Caco-2 (cell line): ENCODE measurements at regions not wholly inside any gene's neighbourhood (a gene's known extent, or its start where the extent isn't known, plus 50 kb on each side); places are given as distances from the start of the nearest gene placed in this dataset.

Experiments
- BruUV-seq: library from RNA; stranded (reverse); fragments of 400-500 nt; replicated peaks from 2 replicates; lab custom pipeline; 2021; lab: Mats Ljungman, UMichigan
- CTCF ChIA-PET: fragments of 300-600 bp; sonication (Branson Sonifier 250); formaldehyde crosslinking; loops from one replicate; lab custom pipeline; 2022; ENCODE audit warnings: antibody characterized with exemption; lab: Charles Lee
- POLR2A ChIA-PET: fragments of 300-600 bp; sonication (Branson Sonifier 250); formaldehyde crosslinking; loops from one replicate; lab custom pipeline; 2022; ENCODE audit warnings: antibody characterized with exemption; lab: Charles Lee
- DNase-seq, 2 experiments: peaks; one replicate each; pipeline versions ENCODE4 v3.0.0 to v3.0.0-alpha.2; 2020 to 2022
- H3K27me3 ChIP-seq: replicated peaks from 2 replicates; pipeline ENCODE4 v1.6.0; 2011; ENCODE audit warnings: low read length; ENCODE audit not compliant: control insufficient read depth, insufficient read depth
- H3K36me3 ChIP-seq: 2 replicates; pipeline ENCODE4 v1.5.1; 2011; ENCODE audit warnings: low read length; ENCODE audit not compliant: control insufficient read depth, insufficient read depth
- H3K4me1 ChIP-seq: fragments of 250-450 bp; sonication (Bioruptor Pico); 2 replicates; pipeline ENCODE4 v1.5.1; 2020; ENCODE audit warnings: mild to moderate bottlenecking
- H3K4me3 ChIP-seq: 2 replicates; pipeline ENCODE4 v1.5.1; 2011; ENCODE audit warnings: low read depth, mild to moderate bottlenecking, control low read depth, low read length
- H3K9me3 ChIP-seq: fragments of 250-450 bp; sonication (Bioruptor Pico); 2 replicates; pipeline ENCODE4 v1.5.1; 2020; ENCODE audit warnings: mild to moderate bottlenecking, moderate library complexity
- H3K27ac Mint-ChIP-seq: one replicate; pipeline ENCODE4 v1.8.0; 2022; ENCODE audit warnings: mixed read lengths; ENCODE audit not compliant: unreplicated experiment
- H3K27me3 Mint-ChIP-seq: one replicate; pipeline ENCODE4 v1.8.0; 2022; ENCODE audit warnings: mixed read lengths; ENCODE audit not compliant: insufficient read depth, unreplicated experiment
- H3K36me3 Mint-ChIP-seq: one replicate; pipeline ENCODE4 v1.8.0; 2022; ENCODE audit warnings: mild to moderate bottlenecking, mixed read lengths; ENCODE audit not compliant: insufficient read depth, unreplicated experiment
- H3K4me1 Mint-ChIP-seq: one replicate; pipeline ENCODE4 v1.8.0; 2022; ENCODE audit warnings: low read depth, mixed read lengths; ENCODE audit not compliant: unreplicated experiment
- H3K4me3 Mint-ChIP-seq: one replicate; pipeline ENCODE4 v1.8.0; 2022; ENCODE audit warnings: mild to moderate bottlenecking, moderate library complexity, mixed read lengths; ENCODE audit not compliant: unreplicated experiment
- H3K9me3 Mint-ChIP-seq: one replicate; pipeline ENCODE4 v1.8.0; 2022; ENCODE audit warnings: mixed read lengths; ENCODE audit not compliant: unreplicated experiment
- CTCF ChIP-seq, 2 experiments: fragments of 200-600 bp in 1 of 2; IDR thresholded peaks; 1 replicate in 1 of 2; 2 replicates in 1 of 2; pipeline versions ENCODE4 v1.5.1 to v1.8.0; 2011 to 2022; ENCODE audit warnings: antibody characterized with exemption in 1 of 2, control low read depth in 1 of 2, inconsistent platforms in 1 of 2, low read depth in 1 of 2, low read length in 1 of 2, mild to moderate bottlenecking in 1 of 2, moderate library complexity in 1 of 2; ENCODE audit not compliant: insufficient read depth in 1 of 2, severe bottlenecking in 1 of 2, unreplicated experiment in 1 of 2
- intact Hi-C: fragments of 100-400 bp; cut with micrococcal nuclease; formaldehyde crosslinking; loops from one replicate; pipeline ENCODE4 v1.10.0; 2022; ENCODE audit not compliant: unreplicated experiment

- Histone ChIP-seq H3K9me3 (no peaks in the 10 kb centered on the region), H3K27me3 (no peaks in the 10 kb centered on the region), H3K4me1 (no peaks in the 10 kb centered on the region), H3K4me3 (peak overlapping the region; percentile 72), H3K36me3 (no peaks in the 10 kb centered on the region)
- Mint-ChIP-seq H3K27ac (peak overlapping the region; percentile 48), H3K4me3 (peak overlapping the region; percentile 77), H3K9me3 (no peaks in the 10 kb centered on the region), H3K4me1 (no peaks in the 10 kb centered on the region), H3K36me3 (no peaks in the 10 kb centered on the region), H3K27me3 (no peaks in the 10 kb centered on the region)
- TF ChIP-seq CTCF (IDR thresholded peaks at IDR 0.05; ENCODE audit: insufficient read depth in 1 of 2, low read depth in 1 of 2, low read length in 1 of 2, severe bottlenecking in 1 of 2, unreplicated experiment in 1 of 2) = no peak
- ChIA-PET POLR2A (no interaction called here), CTCF (interaction anchor here (0.6 kb wide), 1 partner anchor 1596 kb away, joined by 5 read pairs; no protein-coding TSS in a partner anchor)
- DNase-seq = peak; percentile 62 to 74
- intact Hi-C loops = loop anchor here (1.0 to 5.0 kb wide), 2 partner anchors 34 to 50 kb away; no protein-coding TSS in a partner anchor
- no TSS peak for BruUV-seq
Observed at GRCh38 chr18:34976899-34977837, 64.0 kb upstream of the MAPRE2 start.

- DNase-seq = peak; percentile 43 to 44
- Histone ChIP-seq H3K9me3 (no peaks in the 10 kb centered on the region), H3K4me3 (peak overlapping the region; percentile 72), H3K4me1 (no peaks in the 10 kb centered on the region), H3K27me3 (no peaks in the 10 kb centered on the region), H3K36me3 (no peaks in the 10 kb centered on the region)
- ChIA-PET CTCF (no interaction called here), POLR2A (no interaction called here)
- no TSS peak for BruUV-seq
- peak overlapping the region; percentile 77 for H3K4me3 Mint-ChIP-seq
- TF ChIP-seq CTCF (IDR thresholded peaks at IDR 0.05; ENCODE audit: insufficient read depth in 1 of 2, low read depth in 1 of 2, low read length in 1 of 2, severe bottlenecking in 1 of 2, unreplicated experiment in 1 of 2) = no peak
- peak overlapping the region; percentile 69 for H3K27ac Mint-ChIP-seq
- intact Hi-C loops = loop anchor here (2.0 to 5.0 kb wide), 2 partner anchors 51 to 65 kb away; no protein-coding TSS in a partner anchor
- H3K36me3 Mint-ChIP-seq = no peaks in the 10 kb centered on the region
- H3K9me3 Mint-ChIP-seq = no peaks in the 10 kb centered on the region
- no peaks in the 10 kb centered on the region for H3K27me3 Mint-ChIP-seq
- no peaks in the 10 kb centered on the region for H3K4me1 Mint-ChIP-seq
Observed at GRCh38 chr18:34977838-34978532, 63.2 kb upstream of the MAPRE2 start.

- peak overlapping the region; percentile 69 for H3K27ac Mint-ChIP-seq
Observed at GRCh38 chr18:34978533-34978893, 62.7 kb upstream of the MAPRE2 start.

More at GRCh38 chr18:34978533-34978893, 62.7 kb upstream of the MAPRE2 start:
- TSS peak; percentile 38 for BruUV-seq
- H3K4me1 Mint-ChIP-seq = no peaks in the 10 kb centered on the region
- H3K4me3 Mint-ChIP-seq = peak overlapping the region; percentile 77
- H3K9me3 ChIP-seq = no peaks in the 10 kb centered on the region
- no peaks in the 10 kb centered on the region for H3K9me3 Mint-ChIP-seq
- peak overlapping the region; percentile 72 for H3K4me3 ChIP-seq
- H3K36me3 ChIP-seq = no peaks in the 10 kb centered on the region
- ChIA-PET CTCF (no interaction called here), POLR2A (no interaction called here)
- H3K27me3 Mint-ChIP-seq = no peaks in the 10 kb centered on the region
- DNase-seq = no peak
- no peaks in the 10 kb centered on the region for H3K27me3 ChIP-seq
- no peaks in the 10 kb centered on the region for H3K4me1 ChIP-seq
- no peaks in the 10 kb centered on the region for H3K36me3 Mint-ChIP-seq
- intact Hi-C loops = loop anchor here (2.0 to 5.0 kb wide), 2 partner anchors 51 to 66 kb away; no protein-coding TSS in a partner anchor
- no peak for TF ChIP-seq CTCF (IDR thresholded peaks at IDR 0.05; ENCODE audit: insufficient read depth in 1 of 2, low read depth in 1 of 2, low read length in 1 of 2, severe bottlenecking in 1 of 2, unreplicated experiment in 1 of 2)
